ENCODE measurements at regions not wholly inside any gene's neighbourhood (a gene's known extent, or its start where the extent isn't known, plus 50 kb on each side); places are given as distances from the start of the nearest gene placed in this dataset.

DNA sequence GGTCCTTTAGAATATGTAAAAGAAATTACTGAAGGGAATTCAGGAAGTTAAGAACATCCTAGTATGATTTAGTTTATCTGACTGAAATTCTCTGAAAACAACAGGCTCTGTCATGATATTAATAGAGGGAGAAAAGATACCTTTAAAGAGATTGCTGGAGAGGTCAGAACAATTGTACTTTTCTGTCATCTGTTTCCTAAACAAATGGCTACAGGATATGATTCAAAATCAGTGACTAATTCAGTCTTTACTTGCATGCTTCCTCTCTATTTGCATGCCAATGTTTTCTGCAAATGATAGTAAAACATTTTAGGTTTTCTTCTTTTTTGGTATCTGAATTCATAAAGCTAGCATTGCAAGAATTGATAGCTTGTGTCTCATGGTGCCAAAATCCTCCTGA, 616.7 kb upstream of the PCDH7 start:
- no peak overlapping the region for H3K14ac ChIP-seq (ENCODE audit: insufficient read length)
- H3K23me2 ChIP-seq (ENCODE audit: low read depth, low read length): no peaks in the 10 kb centered on the region
- DNase-seq (ENCODE audit: low read depth in 1 of 2, low spot score in 2 of 2) (no peak), FAIRE-seq (no peak)
- TF ChIP-seq POLR2AphosphoS5 (IDR thresholded peaks at IDR 0.05; ENCODE audit: low read depth, low read length) (no peak), JUN (IDR thresholded peaks at IDR 0.05; ENCODE audit: low read depth, low read length) (no peak), SIN3A (conservative IDR thresholded peaks at IDR 0.05 in 1 of 2, IDR thresholded peaks at IDR 0.05 in 1 of 2; ENCODE audit: low read depth in 1 of 2, low read length in 2 of 2) (no peak), SIRT6 (IDR thresholded peaks at IDR 0.05; ENCODE audit: low read length) (no peak), HDAC6 (IDR thresholded peaks at IDR 0.05; ENCODE audit: low read depth, low read length) (no peak), TBP (IDR thresholded peaks at IDR 0.05; ENCODE audit: low read depth, low read length) (no peak), BRCA1 (IDR thresholded peaks at IDR 0.05; ENCODE audit: low read depth, low read length) (no peak), POLR2A (IDR thresholded peaks at IDR 0.05; ENCODE audit: control extremely low read depth in 1 of 2, low read depth in 2 of 2, low read length in 2 of 2) (no peak), TCF12 (IDR thresholded peaks at IDR 0.05; ENCODE audit: low read depth, low read length) (no peak), KDM4A (IDR thresholded peaks at IDR 0.05; ENCODE audit: low read depth, low read length, severe bottlenecking) (no peak), SIX5 (IDR thresholded peaks at IDR 0.05; ENCODE audit: low read depth, low read length) (no peak), CBX8 (IDR thresholded peaks at IDR 0.05; ENCODE audit: borderline replicate concordance, low read depth, low read length) (no peak)
- TF ChIP-seq, protein P1, sequence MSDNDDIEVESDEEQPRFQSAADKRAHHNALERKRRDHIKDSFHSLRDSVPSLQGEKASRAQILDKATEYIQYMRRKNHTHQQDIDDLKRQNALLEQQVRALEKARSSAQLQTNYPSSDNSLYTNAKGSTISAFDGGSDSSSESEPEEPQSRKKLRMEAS (IDR thresholded peaks at IDR 0.05): no peak
- TF ChIP-seq, protein P2, sequence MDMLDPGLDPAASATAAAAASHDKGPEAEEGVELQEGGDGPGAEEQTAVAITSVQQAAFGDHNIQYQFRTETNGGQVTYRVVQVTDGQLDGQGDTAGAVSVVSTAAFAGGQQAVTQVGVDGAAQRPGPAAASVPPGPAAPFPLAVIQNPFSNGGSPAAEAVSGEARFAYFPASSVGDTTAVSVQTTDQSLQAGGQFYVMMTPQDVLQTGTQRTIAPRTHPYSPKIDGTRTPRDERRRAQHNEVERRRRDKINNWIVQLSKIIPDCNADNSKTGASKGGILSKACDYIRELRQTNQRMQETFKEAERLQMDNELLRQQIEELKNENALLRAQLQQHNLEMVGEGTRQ (IDR thresholded peaks at IDR 0.05; ENCODE audit: low read length): no peak
- no peak overlapping the region for H2AK5ac ChIP-seq (ENCODE audit: low read depth, low read length)
- peaks cover 3 to 11% of the 10 kb centered on the region in 2 experiments; a peak in 3 of 4 replicates for H3K9me3 ChIP-seq (ENCODE audit: insufficient read depth in 2 of 2, low read depth in 1 of 2, low read length in 1 of 2)
- no peak overlapping the region for H3K18ac ChIP-seq (ENCODE audit: extremely low read depth, low read length)
- CTCF ChIA-PET (ENCODE audit: partially characterized antibody): no interaction called here
- H3K4ac ChIP-seq (replicated peaks; ENCODE audit: insufficient read length, low read depth, low read length): no peak overlapping the region
- H3K4me1 ChIP-seq (replicated peaks in 1 of 4; ENCODE audit: control insufficient read depth in 3 of 4, insufficient read depth in 4 of 4, low read length in 3 of 4): no peaks in the 10 kb centered on the region
- no peak overlapping the region for H3K9ac ChIP-seq (replicated peaks in 1 of 4; ENCODE audit: extremely low read depth in 1 of 4, low read depth in 3 of 4, low read length in 3 of 4)
- H3K36me3 ChIP-seq (ENCODE audit: control insufficient read depth in 2 of 4, insufficient read depth in 4 of 4, low read length in 3 of 4): peaks cover 0 to 3% (median 0%) of the 10 kb centered on the region in 4 experiments; a peak in 1 of 8 replicates
- no peak overlapping the region for H3K4me3 ChIP-seq (ENCODE audit: extremely low read depth in 1 of 4, insufficient read depth in 2 of 4, low read depth in 3 of 4, low read length in 4 of 4)
- no peak overlapping the region for H4K5ac ChIP-seq (ENCODE audit: insufficient read length, low read depth, low read length)
- H4K20me1 ChIP-seq (replicated peaks in 1 of 2; ENCODE audit: control insufficient read depth in 1 of 2, insufficient read depth in 2 of 2, low read length in 2 of 2): no peaks in the 10 kb centered on the region
- POLR2A ChIA-PET (ENCODE audit: partially characterized antibody): no interaction called here
- no peak overlapping the region for H2BK120ac ChIP-seq (replicated peaks; ENCODE audit: low read depth, low read length)
- H3K56ac ChIP-seq (replicated peaks; ENCODE audit: insufficient read length, low read depth, low read length): no peak overlapping the region
- H3K4me2 ChIP-seq (ENCODE audit: insufficient read depth in 1 of 2, low read depth in 2 of 2, low read length in 2 of 2): no peak overlapping the region
- no peaks in the 10 kb centered on the region for H3K27me3 ChIP-seq (replicated peaks in 1 of 4; ENCODE audit: control insufficient read depth in 3 of 4, extremely low read depth in 1 of 4, insufficient read depth in 3 of 4, low read length in 3 of 4)
- H2BK12ac ChIP-seq (ENCODE audit: low read depth, low read length): no peak overlapping the region
- H3K27ac ChIP-seq (ENCODE audit: low read depth, low read length): no peak overlapping the region
- no peaks in the 10 kb centered on the region for H3K79me2 ChIP-seq (ENCODE audit: control insufficient read depth in 1 of 2, insufficient read depth in 2 of 2, low read length in 2 of 2)
- no peak overlapping the region for H2BK5ac ChIP-seq (ENCODE audit: low read depth, low read length)
- no peak overlapping the region for H4K8ac ChIP-seq (ENCODE audit: extremely low read depth, insufficient read depth, low read length)
- H4K91ac ChIP-seq (replicated peaks; ENCODE audit: insufficient read length, low read length): no peak overlapping the region
- H3K79me1 ChIP-seq (ENCODE audit: low read depth, low read length): no peaks in the 10 kb centered on the region
- no peak overlapping the region for H2BK20ac ChIP-seq (ENCODE audit: low read length)
- no peak overlapping the region for H2BK15ac ChIP-seq (ENCODE audit: low read length)
- H2AFZ ChIP-seq (ENCODE audit: low read length): no peak overlapping the region
- no peak overlapping the region for H3K23ac ChIP-seq (ENCODE audit: insufficient read length)
